AG04449 (cell line): ENCODE measurements at regions not wholly inside any gene's neighbourhood (a gene's known extent, or its start where the extent isn't known, plus 50 kb on each side); places are given as distances from the start of the nearest gene placed in this dataset.
A peak's percentile ranks its signal among the peaks of the same experiment; 100 is the strongest.
"Not testable (repeated sequence)": the region's sequence is repeated elsewhere in the genome, so short reads cannot be mapped to it uniquely, and the experiment has no call there.

Source experiments
- CTCF ChIA-PET: fragments of 350-600 bp; formaldehyde crosslinking; extraction: SDS; loops from one replicate; lab custom pipeline; 2021; ENCODE audit warnings: antibody characterized with exemption; lab: Yijun Ruan, JAX
- POLR2A ChIA-PET: fragments of 400-600, 350-600 bp; formaldehyde crosslinking; extraction: SDS; loops from one replicate; lab custom pipeline; 2020; ENCODE audit warnings: antibody characterized with exemption, inconsistent platforms; lab: Yijun Ruan, JAX
- DNase-seq: peaks from one replicate; pipeline ENCODE4 v3.0.0-alpha.2; 2010; ENCODE audit warnings: low read depth, low spot score
- H3K4me3 ChIP-seq: 2 replicates; pipeline ENCODE4 v1.5.1; 2011; ENCODE audit warnings: low read depth, mild to moderate bottlenecking, control low read depth, low read length
- TF ChIP-seq, protein P1 (sequence below): IDR thresholded peaks from one replicate; pipeline ENCODE4 v1.5.1; 2011; ENCODE audit warnings: mild to moderate bottlenecking, moderate library complexity, low read length, control low read depth, inconsistent platforms; ENCODE audit not compliant: insufficient read depth; ENCODE audit errors: missing control alignments

DNA sequence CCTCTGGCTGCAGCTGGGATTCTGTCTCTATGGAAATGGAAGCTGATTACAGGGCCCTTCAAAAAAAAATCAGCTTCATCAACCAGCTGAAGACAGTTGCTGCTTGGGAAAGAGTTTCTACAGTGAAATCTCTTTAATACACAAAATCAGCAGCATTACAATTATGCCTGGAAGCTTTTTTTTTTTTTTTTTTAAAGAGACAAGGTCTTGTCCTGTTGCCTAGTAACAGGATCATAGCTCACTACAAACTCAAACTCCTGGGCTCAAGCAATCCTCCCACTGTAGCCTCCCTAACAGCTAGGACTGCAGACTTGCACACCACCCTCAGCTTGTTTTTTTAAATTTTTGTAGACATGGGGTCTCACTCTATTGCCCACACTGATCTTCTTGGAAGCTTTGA lies 94.5 kb downstream of the OR13A1 start:
- TF ChIP-seq, protein P1, sequence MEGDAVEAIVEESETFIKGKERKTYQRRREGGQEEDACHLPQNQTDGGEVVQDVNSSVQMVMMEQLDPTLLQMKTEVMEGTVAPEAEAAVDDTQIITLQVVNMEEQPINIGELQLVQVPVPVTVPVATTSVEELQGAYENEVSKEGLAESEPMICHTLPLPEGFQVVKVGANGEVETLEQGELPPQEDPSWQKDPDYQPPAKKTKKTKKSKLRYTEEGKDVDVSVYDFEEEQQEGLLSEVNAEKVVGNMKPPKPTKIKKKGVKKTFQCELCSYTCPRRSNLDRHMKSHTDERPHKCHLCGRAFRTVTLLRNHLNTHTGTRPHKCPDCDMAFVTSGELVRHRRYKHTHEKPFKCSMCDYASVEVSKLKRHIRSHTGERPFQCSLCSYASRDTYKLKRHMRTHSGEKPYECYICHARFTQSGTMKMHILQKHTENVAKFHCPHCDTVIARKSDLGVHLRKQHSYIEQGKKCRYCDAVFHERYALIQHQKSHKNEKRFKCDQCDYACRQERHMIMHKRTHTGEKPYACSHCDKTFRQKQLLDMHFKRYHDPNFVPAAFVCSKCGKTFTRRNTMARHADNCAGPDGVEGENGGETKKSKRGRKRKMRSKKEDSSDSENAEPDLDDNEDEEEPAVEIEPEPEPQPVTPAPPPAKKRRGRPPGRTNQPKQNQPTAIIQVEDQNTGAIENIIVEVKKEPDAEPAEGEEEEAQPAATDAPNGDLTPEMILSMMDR: no peak
- POLR2A ChIA-PET: no interaction called here
- H3K4me3 ChIP-seq: no peak overlapping the region
- CTCF ChIA-PET: interaction anchor here (1.6 kb wide), 1 partner anchor 14 kb away, joined by 14 read pairs; no protein-coding TSS in a partner anchor
- DNase-seq: no peak

DNA sequence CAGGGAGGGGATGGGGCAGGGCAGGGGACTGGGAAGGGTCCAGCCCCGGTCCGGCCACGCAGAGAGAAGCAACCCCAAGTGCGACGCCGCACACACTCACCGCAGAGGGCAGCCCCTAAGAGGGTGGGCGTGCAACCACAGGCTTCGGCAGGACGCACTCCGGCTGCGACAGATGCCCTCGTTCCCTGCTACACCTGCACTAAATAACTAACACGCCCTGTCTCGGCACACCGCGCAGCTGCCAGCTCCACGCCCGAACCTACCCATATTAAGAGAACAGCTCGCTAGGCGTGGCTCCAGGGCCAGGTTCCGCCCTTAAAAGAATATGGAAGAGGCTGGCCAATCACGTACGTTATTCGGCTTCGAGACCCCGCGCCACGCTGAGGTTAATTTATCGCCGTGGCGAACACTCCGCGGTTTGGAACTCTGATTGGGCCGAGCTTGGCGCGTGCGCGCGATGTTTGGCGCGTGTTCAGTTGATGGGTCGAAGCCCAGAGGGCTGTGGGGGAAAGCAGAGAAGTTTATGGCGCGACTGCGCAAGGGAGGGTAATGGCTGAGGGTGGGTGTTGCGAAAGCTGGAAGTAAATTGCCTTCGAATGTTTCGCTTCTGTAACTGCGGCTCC lies 91.1 kb downstream of the OR13A1 start:
- ChIA-PET CTCF (interaction anchor here (1.3 kb wide), 1 partner anchor 11 kb away, joined by 6 read pairs; no protein-coding TSS in a partner anchor), POLR2A (no interaction called here)
- TF ChIP-seq, protein P1: no peak
- DNase-seq: no peak
- H3K4me3 ChIP-seq: no peak overlapping the region

DNA sequence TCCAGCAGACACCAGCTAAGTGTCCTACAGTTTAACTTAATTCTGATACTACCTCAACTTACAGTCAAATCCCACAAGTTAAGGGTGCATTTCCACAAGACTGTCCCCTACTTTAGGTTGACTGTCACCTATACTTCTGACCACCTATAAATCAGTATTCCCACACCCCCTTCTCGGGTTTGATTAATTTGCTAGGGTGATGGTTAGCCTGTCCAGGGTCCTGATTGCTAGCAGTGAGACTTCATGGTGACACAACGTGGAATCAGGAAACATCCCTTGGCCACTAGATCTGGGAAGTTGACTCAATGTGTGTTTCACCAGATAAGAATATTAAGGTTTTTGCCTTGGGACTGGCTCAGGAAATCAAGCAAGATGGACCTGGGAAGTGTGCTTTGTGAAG lies 88.4 kb downstream of the OR13A1 start:
- POLR2A ChIA-PET: no interaction called here
- DNase-seq: no peak
- no peak overlapping the region for H3K4me3 ChIP-seq
- TF ChIP-seq, protein P1: no peak
- CTCF ChIA-PET: no interaction called here

DNA sequence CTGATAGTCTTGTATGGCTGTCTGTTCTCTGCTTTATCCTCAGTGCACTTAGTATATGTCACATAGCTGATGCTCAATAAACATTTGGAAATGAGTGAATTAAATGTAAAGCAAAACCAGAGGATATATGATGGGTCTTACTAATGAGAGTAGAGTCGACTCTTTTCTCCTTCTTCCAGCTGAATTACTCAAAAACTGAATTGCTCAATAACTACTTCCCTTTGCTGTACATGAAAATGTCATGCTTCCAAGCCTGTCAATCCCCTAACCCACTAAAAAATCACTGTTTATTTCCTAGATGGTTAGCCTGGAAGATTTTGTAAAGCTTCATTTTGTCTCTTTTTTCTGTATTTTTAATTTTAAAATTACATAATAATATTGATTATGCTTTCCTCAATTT lies 88.0 kb downstream of the OR13A1 start:
- ChIA-PET POLR2A (no interaction called here), CTCF (no interaction called here)
- H3K4me3 ChIP-seq: no peak overlapping the region
- TF ChIP-seq, protein P1: no peak
- no peak for DNase-seq

DNA sequence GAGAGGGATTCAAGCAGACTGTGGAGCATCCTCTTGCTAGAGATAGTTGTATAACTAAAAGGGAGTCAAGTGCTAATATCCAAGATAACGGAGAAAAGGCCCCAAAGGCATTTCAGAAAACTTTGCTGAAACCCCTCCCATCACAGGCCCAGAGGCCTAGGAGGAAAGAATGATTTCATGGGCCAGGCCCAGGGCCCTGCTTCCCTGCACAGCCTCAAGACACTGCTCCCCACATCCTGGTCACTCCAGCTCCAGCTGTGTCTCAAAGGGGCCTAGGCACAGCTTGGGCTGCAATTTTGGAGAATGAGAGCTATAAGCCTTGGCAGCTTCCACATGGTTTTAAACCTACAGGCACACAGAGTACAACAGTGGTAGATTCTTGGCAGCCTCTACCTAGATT lies 85.6 kb downstream of the OR13A1 start:
- TF ChIP-seq, protein P1: no peak
- H3K4me3 ChIP-seq: no peak overlapping the region
- CTCF ChIA-PET: no interaction called here
- no peak for DNase-seq
- POLR2A ChIA-PET: no interaction called here

DNA sequence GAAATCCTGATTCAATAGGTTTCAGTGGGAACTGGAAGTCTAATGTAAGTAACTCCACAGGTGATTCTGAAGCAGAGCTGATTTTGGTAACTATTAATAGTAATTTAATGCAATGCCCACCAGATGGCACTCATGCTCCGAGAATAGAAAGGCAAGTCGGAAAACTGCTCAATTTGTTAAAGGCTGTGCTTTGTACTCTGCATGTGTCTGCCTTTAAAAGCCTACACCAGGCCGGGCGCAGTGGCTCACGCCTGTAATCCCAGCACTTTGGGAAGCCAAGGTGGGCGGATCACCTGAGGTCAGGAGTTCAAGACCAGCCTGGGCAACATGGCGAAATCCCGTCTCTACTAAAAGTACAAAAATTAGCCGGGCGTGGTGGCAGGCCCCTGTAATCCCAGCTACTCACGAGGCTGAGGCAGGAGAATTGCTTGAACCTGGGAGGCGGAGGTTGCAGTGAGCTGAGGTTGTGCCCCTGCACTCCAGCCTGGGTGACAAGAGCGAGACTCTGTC lies 80.1 kb downstream of the OR13A1 start:
- TF ChIP-seq, protein P1: peak; percentile 43
- peak; percentile 19 for DNase-seq
- ChIA-PET CTCF (interaction anchor here (0.6 to 2.1 kb wide), 16 partner anchors 9 to 789 kb away, joined by 3 to 14 read pairs (median 6); partner anchors contain the start of gene ZFAND4), POLR2A (interaction anchor here (0.7 kb wide), 1 partner anchor 704 kb away, joined by 3 read pairs; no protein-coding TSS in a partner anchor)
- H3K4me3 ChIP-seq: not testable (repeated sequence)
